Smooth muscle cell of the brain vasculature (primary cell): ENCODE measurements at regions not wholly inside any gene's neighbourhood (a gene's known extent, or its start where the extent isn't known, plus 50 kb on each side); places are given as distances from the start of the nearest gene placed in this dataset.
"Not testable (repeated sequence)": the region's sequence is repeated elsewhere in the genome, so short reads cannot be mapped to it uniquely, and the experiment has no call there.

ENCODE experiments used
- DNase-seq: peaks from one replicate; pipeline ENCODE4 v3.0.0-alpha.2; 2012; ENCODE audit warnings: low read depth, low spot score

DNA sequence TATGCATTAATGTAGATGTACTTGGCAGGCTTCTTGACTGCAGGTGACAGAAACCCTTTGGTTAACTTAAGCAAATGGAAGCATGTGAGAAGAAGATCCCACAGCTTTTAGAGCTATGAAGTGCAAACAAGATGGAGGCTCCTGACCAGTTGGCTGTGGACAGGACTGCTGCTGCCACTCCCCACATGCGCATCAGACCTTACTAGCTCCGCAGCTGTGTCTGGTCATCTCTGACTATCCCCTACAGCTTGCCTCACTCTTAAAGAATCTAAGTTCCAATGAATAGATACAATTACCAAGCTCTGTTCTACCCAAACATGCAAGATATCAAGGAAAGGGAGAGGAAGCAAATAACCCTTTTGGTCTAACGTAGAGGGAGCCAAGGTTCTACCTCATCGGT is 587.6 kb downstream of the DSC3 start:
- no peak for DNase-seq

DNA sequence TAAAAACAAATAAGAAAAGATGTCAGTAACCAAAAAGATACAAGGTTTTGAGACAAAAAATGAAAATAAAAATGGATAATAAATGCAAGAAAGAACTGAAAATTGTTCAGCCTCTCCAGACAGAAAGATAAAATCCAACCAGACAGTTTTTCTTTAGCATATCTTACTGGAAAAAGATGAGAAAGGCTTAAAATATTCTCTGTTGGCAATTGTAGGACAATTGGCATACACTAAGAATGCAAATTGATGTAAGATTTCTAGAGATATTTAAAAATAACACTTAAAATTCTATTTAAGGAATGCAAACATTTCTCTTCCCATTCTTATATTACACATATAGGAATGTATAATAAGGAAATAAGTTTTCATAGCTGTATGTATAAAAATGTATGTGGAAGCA is 590.6 kb downstream of the DSC3 start:
- DNase-seq = no peak

DNA sequence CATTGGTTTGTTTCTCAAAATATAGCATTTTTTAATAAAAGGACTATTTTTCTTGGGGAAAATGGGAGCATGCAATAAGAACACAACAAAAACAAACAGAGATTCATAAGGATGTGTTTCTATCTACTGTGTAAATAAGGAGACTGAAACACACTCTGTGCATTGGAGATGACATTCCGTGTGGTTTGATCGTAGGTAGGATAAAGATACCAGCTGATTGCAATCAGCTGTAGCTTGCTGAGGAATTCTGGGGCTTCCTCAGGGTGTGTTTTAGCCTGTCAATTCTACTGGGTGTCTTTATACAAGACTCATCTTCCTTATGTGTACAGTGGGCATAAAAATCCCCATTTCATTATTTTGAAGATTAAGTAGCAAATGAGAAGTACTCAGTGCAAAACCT is 591.6 kb downstream of the DSC3 start:
- no peak for DNase-seq

DNA sequence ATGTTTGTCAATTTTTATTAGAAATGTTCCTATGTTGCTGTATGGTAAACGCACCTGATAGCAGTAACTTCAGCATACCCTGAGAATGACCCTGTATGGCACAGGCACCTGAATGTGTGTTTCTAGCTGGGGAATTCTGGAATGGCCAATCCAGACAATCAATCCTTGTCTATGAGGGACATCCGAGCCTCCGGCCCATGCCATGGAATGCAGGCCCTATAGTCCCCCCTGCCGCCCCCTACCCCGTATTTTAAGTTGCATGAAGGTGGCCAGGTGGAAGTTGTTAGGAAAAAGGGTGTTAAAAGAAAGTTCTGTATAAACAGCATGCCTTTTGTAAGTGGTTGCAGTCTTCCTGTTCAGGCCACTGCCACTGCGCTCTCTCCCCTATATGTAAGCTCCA is 595.9 kb downstream of the DSC3 start:
- no peak for DNase-seq

DNA sequence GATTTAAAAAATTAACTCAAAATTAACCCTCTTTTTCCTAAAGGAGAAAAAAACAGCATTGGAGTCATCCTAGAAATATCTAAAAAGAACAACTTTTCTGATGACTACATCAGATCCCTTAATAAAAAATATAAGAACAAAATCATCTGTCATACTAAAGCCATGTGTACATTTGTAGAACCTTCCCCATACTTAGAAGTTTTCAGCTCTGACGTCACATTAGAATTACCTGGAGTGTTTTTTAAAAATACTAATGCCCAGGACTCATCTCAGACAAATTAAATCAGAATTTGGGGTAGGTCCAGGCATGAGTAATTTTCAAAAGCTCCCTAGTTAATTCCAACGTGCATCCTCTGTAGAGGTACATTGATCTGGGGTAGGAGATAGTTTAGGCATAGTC is 598.0 kb downstream of the DSC3 start:
- no peak for DNase-seq

DNA sequence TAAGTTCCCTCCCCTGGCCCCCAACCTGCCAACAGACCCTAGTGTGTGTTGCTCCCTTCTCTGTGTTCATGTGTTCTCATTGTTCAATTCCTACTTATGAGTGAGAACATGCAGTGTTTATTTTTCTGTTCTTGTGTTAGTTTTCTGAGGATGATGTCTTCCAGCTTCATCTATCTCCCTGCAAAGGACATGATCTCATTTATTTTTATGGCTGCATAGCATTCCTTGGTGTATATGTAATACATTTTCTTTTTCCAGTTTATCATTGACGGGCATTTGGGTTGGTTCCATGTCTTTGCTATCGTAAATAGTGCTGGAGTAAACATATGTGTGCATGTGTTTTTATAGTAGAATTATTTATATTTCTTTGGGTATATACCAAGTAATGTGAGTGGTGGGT is 602.2 kb downstream of the DSC3 start:
- DNase-seq = no peak

DNA sequence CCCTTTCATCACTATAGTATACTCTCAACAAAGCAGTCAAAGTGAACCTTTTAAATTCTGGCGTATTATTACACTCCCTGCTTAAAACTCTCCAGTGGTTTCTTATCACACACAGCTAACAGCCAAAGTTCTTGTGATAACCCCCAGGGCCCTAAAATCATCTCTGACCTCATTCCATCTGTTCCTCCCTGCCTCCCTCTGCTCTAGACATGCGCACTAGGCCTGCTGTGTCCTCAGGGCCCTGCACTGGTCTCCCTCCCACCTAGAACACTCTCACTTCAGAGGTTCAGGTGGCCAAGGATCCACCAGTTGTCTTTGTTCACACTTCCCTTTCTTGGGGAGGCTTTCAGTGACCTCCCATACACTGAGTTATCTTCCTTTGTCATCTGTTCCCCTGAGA is 603.4 kb downstream of the DSC3 start:
- DNase-seq = no peak

DNA sequence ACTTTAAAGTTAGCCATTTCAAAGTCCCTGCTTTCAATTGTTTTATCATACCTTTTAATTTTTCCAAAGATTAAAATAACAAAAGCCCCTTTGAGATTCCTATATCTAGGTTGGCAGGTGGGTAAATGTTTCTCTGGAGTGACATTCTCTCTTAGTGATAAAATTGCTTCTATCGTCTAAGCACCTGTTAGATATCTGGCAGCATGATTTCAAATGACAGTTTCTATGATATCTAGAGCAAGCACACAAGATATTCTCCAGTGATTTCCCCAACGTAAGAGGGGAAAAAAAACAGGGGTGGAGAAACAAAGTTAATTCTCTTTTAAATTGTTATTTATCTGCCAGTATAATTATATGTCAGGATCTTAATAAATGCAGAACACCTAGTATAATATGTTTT is 610.2 kb downstream of the DSC3 start:
- no peak for DNase-seq

DNA sequence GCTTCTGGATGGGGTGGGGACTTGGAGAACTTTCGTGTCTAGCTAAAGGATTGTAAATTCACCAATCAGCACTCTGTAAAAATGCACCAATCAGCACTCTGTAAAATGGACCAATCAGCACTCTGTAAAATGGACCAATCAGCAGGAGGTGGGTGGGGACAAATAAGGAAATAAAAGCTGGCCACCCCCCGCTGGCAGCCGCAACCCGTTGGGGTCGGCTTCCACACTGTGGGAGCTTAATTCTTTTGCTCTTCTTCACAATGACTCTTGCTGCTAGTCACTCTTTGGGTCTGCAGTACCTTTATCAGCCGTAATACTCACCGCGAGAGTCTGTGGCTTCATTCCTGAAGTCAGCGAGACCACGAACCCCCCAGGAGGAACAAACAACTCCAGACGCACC is 623.1 kb downstream of the DSC3 start:
- DNase-seq = not testable (repeated sequence)

DNA sequence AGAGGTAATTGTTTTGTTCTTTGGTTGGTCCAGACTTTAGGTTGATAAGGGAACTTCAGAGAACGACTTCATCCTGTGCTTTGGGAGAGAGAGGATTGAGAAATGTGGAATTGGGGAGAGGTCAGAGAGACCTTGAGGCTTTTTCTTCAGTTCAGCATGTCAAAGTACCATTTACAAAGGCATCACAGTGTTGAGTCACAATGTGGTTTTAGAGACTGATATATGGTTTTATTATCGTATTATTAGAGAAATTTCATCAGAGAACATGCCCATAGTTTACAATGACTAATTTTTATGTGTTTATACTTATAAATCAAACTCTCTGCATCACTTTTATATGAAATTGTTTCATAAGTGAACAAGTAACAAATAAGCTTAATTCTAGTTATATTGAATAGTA is 626.6 kb downstream of the DSC3 start:
- no peak for DNase-seq

DNA sequence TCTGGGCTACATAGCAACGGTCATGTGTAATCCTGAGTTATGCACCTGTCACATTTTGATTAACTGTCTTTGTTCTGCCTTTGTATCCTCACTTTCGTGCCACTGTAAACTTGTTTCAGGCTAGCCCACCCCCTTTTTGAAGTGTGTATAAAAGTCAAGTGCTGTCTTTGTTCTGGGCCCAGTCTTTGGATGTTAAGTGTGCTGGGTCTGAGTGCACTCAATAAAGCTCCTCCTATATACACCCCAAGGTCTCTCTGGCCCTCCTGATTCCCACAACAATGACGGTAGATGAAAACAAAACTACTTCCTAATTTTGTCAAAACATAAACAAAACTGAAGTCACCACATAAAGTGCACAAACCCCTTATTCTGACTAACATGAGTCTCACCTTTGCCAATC is 633.4 kb downstream of the DSC3 start:
- no peak for DNase-seq

DNA sequence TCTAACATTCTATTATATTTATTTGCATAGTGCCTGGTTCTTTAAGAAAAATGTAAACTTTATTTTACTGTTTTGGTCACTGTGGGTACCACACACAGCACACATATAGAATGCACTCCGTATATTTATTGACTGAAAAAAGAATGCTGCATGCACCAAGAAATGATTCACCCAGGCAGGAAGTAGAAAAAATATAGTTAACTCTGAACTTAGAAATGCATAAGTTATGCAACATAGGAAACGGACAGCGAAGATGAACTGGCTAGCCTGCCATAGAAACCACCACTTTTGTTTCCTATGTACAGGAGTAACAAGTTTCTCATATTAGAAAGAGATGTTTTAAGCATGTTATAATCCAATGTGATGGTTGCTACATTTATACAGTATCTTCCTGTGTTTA is 635.8 kb downstream of the DSC3 start:
- no peak for DNase-seq

DNA sequence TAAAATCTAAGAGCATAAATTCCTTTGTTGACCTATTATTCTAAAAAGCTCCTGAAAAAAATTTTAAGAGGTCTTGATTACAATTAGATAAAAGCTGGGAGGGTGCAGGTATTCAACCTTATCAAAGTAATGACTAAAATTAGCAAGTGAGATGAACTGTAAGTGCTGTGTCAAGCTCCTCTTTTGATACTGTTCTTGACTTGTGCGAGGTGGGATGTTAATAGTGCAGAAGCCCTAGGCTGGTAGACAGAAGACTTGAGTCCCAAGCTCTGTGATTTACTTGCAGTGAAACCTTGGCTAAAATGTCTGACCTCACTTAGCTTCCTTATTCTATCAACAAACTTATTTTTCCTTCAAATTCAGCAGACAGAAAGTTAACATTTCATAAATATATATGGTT is 637.5 kb downstream of the DSC3 start:
- DNase-seq = no peak

DNA sequence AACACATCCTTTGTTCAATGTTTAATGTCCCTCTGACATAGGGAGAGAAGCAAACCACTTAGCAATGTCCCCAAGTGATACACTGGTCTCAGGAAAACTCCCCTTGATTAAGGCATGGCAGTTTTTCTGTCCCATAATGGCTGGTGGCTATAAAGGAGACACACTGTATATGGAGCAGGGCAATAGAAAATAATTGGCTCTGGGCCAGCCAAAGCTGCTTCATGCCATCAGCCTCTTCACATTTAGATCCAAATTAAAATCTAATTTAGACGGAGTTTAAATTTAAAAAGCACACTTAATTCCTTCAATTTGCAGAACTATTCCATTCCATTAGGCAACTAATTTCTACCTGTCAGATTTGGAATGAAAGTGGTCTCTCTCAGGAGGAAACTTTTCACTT is 638.1 kb downstream of the DSC3 start:
- DNase-seq = no peak

DNA sequence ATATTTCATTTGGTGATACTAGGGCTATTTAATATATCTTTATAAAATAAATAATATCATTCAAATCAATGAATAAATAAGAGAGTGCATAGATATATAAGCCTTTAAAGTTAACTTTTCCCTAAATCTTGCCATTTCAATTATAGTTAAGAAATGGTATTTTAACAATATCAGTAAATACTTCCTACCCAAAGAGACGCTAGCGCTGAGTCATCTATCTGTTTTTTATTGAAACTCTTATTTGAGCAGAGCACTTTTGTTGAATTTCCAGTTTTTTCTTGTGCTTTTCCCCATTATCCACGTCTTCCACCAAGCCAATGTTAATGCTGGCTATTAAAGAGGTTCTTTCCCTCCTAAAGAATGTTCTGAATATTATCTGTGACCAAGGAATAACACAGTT is 639.3 kb downstream of the DSC3 start:
- no peak for DNase-seq

DNA sequence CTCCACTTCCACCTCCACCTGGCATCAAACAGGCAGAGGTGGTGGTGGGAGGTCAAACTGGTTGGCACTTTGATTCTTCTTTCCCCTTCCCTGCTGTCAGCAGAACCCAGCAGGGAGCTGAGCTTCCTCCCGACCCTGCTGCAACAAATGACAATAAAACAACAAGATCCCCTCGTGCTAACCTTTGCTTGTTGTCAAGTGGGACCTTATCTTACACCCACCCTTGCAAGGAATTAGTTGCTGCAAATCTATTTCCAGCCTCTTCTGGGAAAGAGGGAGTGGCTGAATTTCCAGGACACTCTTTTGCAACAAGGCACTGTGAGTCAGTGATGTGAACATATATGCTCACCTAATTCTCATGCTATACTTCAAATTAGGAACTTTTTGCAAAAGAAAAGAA is 655.1 kb downstream of the DSC3 start:
- DNase-seq = no peak

DNA sequence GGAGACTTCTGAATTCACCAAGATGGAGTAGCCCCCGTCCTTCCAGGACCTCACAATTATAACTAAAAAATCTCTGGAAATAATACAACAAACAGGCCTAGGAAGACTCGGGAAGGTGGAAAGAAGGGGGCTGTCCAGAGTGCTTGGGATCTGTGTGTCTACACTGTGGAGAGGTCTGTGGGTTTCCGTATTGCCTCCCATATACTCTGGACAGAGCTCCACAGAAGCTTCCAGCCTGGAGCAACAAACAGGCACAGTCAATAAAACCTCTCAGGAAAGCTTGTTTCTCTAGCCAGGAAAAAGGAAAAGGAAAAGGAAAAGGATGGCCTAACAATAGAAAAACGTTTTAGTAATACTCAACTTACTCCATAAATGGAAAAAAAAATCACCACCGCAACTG is 655.9 kb downstream of the DSC3 start:
- no peak for DNase-seq

DNA sequence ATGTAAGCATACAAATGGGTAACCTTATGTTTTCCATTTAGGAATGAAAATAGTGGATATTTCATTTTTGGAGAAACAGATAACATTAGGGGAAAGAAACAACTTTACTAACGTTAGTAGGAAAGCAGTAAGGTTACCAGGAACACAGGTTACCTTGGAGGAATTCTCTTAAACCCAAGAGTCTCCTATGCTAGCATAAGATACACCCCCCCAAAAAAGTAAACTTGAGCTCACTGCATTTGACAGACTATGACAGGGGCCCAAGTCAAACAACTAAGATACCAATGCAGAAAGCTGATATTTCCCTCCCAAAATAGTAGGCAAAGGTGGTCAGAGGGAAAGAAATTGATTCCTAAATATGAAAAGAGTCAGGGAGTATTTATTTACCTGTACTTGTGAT is 656.9 kb downstream of the DSC3 start:
- DNase-seq = no peak

DNA sequence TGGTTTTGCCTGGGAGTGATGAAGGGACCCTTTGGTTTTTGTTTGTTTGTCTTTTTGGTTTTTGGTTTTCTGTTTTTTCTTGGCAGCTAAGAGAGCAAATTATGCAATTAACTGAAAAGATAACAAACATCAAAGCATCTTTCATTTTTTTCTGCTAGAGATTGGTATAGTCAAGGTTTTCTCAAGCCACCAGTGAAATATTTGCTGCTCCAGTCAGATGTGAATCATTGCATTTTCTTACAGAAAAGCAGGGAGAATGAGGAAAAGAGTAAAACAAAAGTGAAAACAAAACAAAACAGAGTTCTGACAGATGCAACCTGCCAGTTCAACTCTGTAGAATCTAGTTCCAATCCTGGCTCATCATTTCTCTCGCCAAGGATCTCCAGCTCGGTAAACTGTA is 660.7 kb downstream of the DSC3 start:
- DNase-seq = no peak

DNA sequence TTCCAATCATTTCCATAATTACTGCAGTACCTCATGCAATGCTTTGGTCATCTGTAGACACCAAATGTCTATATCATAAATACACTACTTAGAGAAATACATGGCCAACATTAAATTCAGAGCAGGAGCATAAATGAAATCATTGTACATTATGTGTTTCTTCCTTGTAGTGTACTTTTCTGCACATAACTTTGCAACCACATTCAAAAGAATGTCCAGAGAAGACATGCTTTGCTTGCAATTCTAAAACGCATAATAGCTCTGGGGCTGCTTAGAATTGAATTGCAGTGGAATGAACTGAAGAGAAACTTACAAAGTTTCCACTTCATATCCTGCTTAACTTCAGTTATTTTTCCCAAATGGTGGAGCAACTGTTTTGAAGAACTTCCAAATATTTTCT is 664.4 kb downstream of the DSC3 start:
- no peak for DNase-seq

DNA sequence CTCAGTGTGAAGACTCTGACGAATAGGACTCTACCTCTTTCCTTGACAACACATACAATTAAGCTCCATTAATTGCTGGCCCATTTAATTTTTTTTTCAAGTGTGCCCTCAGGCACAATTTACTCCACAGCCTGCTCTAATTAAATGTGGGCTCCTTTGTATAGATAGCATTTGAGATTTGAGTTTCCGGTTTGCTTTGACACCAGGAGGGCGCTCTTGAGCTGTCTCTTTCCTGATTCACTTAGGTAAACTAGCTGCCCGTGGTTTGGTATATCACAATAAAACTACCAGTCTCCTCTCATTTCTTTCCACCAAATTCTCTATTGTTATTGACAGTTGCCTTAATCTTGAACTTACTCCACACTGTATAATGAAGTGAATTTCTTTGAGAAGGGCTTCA is 666.0 kb downstream of the DSC3 start:
- no peak for DNase-seq

DNA sequence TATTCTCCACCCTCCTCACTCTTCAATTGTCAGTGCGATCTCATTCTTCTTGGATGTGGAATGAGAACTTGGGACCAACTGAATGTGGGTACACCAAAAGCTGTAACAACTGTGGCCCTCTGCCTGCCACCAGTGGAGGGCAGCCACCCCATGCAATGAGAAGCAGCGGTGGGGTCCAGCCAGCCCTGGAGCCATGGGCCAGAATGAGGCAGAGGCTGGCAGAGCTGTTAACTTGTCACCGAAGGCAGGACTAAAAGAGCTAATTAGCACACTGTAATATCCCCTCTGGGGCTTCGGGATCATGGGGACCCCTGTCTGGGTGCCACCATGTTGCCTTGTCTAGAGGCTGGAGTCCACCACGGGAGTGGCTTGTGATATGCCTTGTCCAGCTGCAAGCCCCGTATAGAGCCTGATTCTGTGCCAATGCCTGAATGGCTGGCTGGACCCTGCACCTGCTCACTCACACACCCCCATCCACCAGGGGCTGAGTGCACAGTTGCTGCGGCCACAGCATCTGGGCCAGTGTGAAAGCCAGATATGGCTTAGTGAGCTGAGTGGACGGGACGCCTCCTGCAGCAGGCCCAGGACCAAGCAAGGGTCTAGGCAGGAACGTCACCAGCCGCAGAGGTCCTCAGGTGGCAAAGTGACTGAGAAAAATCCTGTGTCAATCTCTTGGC is 680.5 kb downstream of the DSC3 start:
- DNase-seq = no peak

DNA sequence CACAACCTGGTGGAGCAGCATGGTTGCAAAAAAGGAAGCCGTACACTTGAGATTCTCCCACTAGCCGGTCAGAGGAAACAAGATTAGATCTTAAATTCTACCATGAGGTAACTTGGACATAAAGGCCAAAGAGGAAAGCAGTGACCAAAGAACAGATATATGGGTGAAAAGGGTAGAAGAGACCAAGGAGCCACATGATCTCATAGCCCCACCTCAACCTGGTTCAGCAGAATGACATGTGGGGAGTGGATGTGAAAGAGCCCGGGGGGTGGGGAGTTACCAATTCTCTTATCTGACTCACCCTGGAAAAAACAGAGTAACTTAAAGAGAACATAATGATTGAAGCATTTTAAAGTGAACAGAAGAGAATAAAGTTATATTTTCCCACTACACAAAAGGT is 683.0 kb downstream of the DSC3 start:
- no peak for DNase-seq

DNA sequence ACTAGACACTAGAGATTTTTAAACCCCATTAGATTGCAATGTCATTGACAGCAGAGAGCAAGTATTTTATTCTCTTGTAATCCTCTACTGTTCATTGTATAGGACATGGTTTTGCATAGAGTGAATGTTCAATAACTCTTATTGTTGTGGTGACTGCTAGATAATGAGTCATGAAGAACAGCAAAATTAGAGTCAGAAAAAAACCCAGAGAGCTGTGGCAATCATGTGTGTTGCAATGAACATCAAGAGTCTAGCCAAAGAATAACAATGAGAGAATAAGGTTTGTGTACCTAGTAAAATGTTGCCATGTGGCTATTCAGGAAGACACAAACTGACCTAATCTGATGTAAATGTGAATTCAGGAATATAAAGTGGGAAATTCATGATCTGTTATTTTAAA is 684.0 kb downstream of the DSC3 start:
- DNase-seq = no peak
